ENCODE measurements at regions not wholly inside any gene's neighbourhood (a gene's known extent, or its start where the extent isn't known, plus 50 kb on each side); places are given as distances from the start of the nearest gene placed in this dataset.

DNA sequence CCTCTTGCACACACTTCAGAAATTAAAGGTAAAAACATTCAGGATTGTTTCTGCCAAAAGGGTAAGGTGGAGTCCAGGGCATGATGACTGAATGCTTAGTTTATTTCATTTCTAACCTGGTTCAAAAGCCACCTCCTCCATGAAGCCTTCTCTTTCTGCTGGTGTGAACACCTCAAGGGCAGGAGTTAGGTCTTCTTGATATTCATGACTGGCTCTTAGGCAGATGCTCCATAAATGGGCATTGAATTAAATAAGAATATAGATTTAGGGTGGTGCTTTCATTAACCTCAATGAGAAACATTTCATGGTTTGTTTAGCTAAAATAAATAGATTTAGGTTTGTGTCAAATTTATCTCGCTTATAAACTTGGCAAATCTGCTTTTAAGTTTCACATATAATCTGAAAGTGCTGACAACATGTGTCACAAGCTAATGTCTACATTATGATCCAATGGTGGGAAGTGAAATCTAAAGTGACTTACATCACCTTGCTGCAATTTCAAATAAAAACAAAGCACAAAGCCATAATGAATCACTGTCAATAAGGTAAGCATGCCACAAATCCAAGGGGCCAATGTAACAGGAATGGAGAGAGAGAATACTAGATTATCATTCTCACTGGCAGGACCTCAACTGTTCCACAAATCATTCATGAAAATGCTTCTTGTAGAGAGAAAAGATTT lies 72.7 kb upstream of the GRIP1 start:
- no peaks in the 10 kb centered on the region for H4K20me1 ChIP-seq (ENCODE audit: insufficient read depth, low read length, poor library complexity, severe bottlenecking)
- no peak overlapping the region for H3K9ac ChIP-seq (ENCODE audit: low read depth, low read length, poor library complexity, severe bottlenecking)
- peaks cover 13% of the 10 kb centered on the region for H3K4me1 ChIP-seq (ENCODE audit: insufficient read depth, low read length, poor library complexity, severe bottlenecking)
- no peaks in the 10 kb centered on the region for H3K79me2 ChIP-seq (ENCODE audit: insufficient read depth, low read length)
- TF ChIP-seq, protein P1, sequence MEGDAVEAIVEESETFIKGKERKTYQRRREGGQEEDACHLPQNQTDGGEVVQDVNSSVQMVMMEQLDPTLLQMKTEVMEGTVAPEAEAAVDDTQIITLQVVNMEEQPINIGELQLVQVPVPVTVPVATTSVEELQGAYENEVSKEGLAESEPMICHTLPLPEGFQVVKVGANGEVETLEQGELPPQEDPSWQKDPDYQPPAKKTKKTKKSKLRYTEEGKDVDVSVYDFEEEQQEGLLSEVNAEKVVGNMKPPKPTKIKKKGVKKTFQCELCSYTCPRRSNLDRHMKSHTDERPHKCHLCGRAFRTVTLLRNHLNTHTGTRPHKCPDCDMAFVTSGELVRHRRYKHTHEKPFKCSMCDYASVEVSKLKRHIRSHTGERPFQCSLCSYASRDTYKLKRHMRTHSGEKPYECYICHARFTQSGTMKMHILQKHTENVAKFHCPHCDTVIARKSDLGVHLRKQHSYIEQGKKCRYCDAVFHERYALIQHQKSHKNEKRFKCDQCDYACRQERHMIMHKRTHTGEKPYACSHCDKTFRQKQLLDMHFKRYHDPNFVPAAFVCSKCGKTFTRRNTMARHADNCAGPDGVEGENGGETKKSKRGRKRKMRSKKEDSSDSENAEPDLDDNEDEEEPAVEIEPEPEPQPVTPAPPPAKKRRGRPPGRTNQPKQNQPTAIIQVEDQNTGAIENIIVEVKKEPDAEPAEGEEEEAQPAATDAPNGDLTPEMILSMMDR (conservative IDR thresholded peaks at IDR 0.05; ENCODE audit: low read length), result no peak
- TF ChIP-seq EZH2phosphoT487 (IDR thresholded peaks at IDR 0.05; ENCODE audit: borderline replicate concordance), result no peak
- H2AFZ ChIP-seq (ENCODE audit: low read length), result no peak overlapping the region
- no peak overlapping the region for H3K4me3 ChIP-seq (ENCODE audit: low read length, poor library complexity, severe bottlenecking)
- H3K4me2 ChIP-seq (ENCODE audit: low read depth, low read length, poor library complexity, severe bottlenecking), result no peak overlapping the region
- no peaks in the 10 kb centered on the region for H3K36me3 ChIP-seq (ENCODE audit: insufficient read depth, low read length)
- H3F3A ChIP-seq (ENCODE audit: low read depth), result no peaks in the 10 kb centered on the region
- no peaks in the 10 kb centered on the region for H3K27me3 ChIP-seq (ENCODE audit: insufficient read depth, low read length, poor library complexity, severe bottlenecking)
- no peaks in the 10 kb centered on the region for H3K9me3 ChIP-seq (ENCODE audit: insufficient read depth, low read depth, low read length)
- H3K9me2 ChIP-seq (replicated peaks; ENCODE audit: low read depth, low read length), result no peaks in the 10 kb centered on the region

DNA sequence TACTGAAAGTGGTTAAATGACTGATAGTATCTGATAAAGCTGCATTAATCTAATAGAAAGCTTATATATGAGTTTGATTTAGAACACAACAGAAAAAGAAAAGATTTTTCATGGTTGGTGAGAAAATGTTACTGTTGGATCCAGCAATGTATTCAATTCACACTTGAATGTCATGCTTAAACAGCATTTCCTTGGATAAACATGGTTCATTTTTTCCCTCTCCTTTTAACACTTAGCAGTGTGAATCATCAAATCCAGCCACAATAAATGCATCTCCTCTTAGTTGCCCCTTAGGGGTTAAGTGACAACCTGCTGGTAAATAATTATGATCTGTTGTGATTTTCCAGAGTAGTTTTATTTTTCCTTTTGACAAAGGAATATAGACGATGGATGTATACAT lies 74.9 kb upstream of the GRIP1 start:
- H3K4me2 ChIP-seq (ENCODE audit: low read depth, low read length, poor library complexity, severe bottlenecking), result no peak overlapping the region
- no peak overlapping the region for H3K9ac ChIP-seq (ENCODE audit: low read depth, low read length, poor library complexity, severe bottlenecking)
- no peaks in the 10 kb centered on the region for H3K79me2 ChIP-seq (ENCODE audit: insufficient read depth, low read length)
- H3K27me3 ChIP-seq (ENCODE audit: insufficient read depth, low read length, poor library complexity, severe bottlenecking), result no peaks in the 10 kb centered on the region
- H3F3A ChIP-seq (ENCODE audit: low read depth), result no peaks in the 10 kb centered on the region
- TF ChIP-seq, protein P1 (conservative IDR thresholded peaks at IDR 0.05; ENCODE audit: low read length), result no peak
- no peak for TF ChIP-seq EZH2phosphoT487 (IDR thresholded peaks at IDR 0.05; ENCODE audit: borderline replicate concordance)
- no peaks in the 10 kb centered on the region for H3K9me2 ChIP-seq (replicated peaks; ENCODE audit: low read depth, low read length)
- peaks cover 13% of the 10 kb centered on the region for H3K4me1 ChIP-seq (ENCODE audit: insufficient read depth, low read length, poor library complexity, severe bottlenecking)
- H3K4me3 ChIP-seq (ENCODE audit: low read length, poor library complexity, severe bottlenecking), result no peak overlapping the region
- H3K36me3 ChIP-seq (ENCODE audit: insufficient read depth, low read length), result no peaks in the 10 kb centered on the region
- no peaks in the 10 kb centered on the region for H4K20me1 ChIP-seq (ENCODE audit: insufficient read depth, low read length, poor library complexity, severe bottlenecking)
- H3K9me3 ChIP-seq (ENCODE audit: insufficient read depth, low read depth, low read length), result no peaks in the 10 kb centered on the region
- H2AFZ ChIP-seq (ENCODE audit: low read length), result no peak overlapping the region

DNA sequence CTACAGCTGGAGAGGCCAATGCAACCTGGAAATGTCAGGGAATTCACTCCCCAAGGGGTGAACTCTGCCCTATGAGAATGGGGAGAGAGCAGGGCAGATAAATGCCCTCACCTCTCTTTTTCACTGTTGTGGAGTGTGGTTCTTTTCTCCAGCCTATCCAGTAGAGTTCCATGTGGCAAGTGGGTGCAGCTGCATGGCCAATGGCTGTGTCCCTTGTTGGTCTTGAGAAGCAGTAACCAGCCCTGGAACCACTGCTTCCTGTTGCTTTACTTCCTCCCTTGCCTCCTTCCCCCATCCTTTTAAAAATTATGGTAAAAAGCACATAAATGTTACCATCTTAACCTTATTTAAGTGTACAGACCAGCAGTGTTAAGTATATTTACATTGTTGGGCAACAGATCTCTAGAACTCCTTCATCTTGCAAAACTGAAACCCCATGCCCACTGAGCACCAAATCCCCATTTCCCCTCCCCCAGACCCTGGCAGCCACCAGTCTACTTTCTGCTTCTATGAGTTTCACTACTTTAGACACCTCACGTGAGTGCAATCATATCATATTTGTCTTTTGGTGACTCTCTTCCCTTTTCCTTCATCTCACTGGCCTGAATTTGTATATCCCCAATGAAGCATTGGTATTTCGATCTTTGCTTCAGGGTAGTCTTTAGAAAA lies 77.0 kb upstream of the GRIP1 start:
- H3K4me2 ChIP-seq (ENCODE audit: low read depth, low read length, poor library complexity, severe bottlenecking), result peak overlapping the region; percentile 30
- H3F3A ChIP-seq (ENCODE audit: low read depth), result no peaks in the 10 kb centered on the region
- peaks cover 13% of the 10 kb centered on the region for H3K4me1 ChIP-seq (ENCODE audit: insufficient read depth, low read length, poor library complexity, severe bottlenecking)
- peak overlapping the region; percentile 93 for H2AFZ ChIP-seq (ENCODE audit: low read length)
- H3K36me3 ChIP-seq (ENCODE audit: insufficient read depth, low read length), result no peaks in the 10 kb centered on the region
- TF ChIP-seq EZH2phosphoT487 (IDR thresholded peaks at IDR 0.05; ENCODE audit: borderline replicate concordance), result no peak
- H3K9me2 ChIP-seq (replicated peaks; ENCODE audit: low read depth, low read length), result no peaks in the 10 kb centered on the region
- H3K27me3 ChIP-seq (ENCODE audit: insufficient read depth, low read length, poor library complexity, severe bottlenecking), result no peaks in the 10 kb centered on the region
- peak overlapping the region; percentile 15 for H3K4me3 ChIP-seq (ENCODE audit: low read length, poor library complexity, severe bottlenecking)
- no peaks in the 10 kb centered on the region for H4K20me1 ChIP-seq (ENCODE audit: insufficient read depth, low read length, poor library complexity, severe bottlenecking)
- peaks cover 5% of the 10 kb centered on the region; the same call in 1 of the 2 replicates for H3K9me3 ChIP-seq (ENCODE audit: insufficient read depth, low read depth, low read length)
- H3K9ac ChIP-seq (ENCODE audit: low read depth, low read length, poor library complexity, severe bottlenecking), result no peak overlapping the region
- H3K79me2 ChIP-seq (ENCODE audit: insufficient read depth, low read length), result no peaks in the 10 kb centered on the region

Measured in Loucy (cell line).